KG1 (cell line): ENCODE measurements at regions not wholly inside any gene's neighbourhood (a gene's known extent, or its start where the extent isn't known, plus 50 kb on each side); places are given as distances from the start of the nearest gene placed in this dataset.
"Not testable (repeated sequence)": the region's sequence is repeated elsewhere in the genome, so short reads cannot be mapped to it uniquely, and the experiment has no call there.

Experiments
- DNase-seq: peaks from one replicate; lab custom pipeline; 2025; lab: John Stamatoyannopoulos, UW

- DNase-seq = no peak
Observed at GRCh38 chr3:150357923-150358607, 50.0 kb upstream of the TSC22D2 start.

- DNase-seq = no peak
Observed at GRCh38 chr3:150357140-150357539, 51.0 kb upstream of the TSC22D2 start.

- DNase-seq = no peak
Observed at GRCh38 chr3:150355574-150355973, 52.5 kb upstream of the TSC22D2 start.

DNA sequence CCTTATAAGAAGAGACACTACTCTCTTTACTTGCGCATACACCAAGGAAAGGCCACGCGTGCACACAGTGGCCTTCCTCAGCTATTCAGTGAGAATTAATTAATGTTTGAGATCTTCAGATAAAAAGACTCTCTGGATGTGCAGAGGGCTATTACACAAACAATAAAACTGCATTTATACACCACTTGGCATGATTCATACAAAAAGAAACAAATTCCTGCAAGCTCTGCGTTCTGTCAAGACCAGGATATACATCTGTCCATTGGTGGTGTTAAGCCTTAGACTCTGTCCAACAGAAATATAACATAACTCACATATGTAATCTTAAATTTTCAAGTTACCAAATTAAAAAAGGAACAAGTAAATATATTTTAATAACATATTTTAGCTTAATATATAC is 55.2 kb upstream of the TSC22D2 start:
- no peak for DNase-seq

DNA sequence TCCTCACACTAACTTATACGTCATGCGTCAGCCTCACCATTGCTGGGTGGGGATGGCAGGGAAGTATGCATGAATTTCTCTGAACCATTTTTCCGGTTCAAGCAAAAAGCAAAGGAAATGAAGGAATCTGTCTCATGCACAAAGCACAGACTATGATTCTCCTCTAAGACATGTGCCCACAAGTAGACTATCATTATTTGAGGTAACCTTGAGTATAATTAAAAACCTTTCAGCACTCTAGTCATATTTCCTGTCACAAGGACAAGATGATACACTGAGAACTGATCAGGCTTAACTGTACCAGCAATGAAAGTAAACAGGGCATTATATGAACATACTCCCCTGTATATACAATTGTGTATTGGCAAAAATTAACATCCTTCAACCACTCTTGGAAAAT is 56.7 kb upstream of the TSC22D2 start:
- no peak for DNase-seq

DNA sequence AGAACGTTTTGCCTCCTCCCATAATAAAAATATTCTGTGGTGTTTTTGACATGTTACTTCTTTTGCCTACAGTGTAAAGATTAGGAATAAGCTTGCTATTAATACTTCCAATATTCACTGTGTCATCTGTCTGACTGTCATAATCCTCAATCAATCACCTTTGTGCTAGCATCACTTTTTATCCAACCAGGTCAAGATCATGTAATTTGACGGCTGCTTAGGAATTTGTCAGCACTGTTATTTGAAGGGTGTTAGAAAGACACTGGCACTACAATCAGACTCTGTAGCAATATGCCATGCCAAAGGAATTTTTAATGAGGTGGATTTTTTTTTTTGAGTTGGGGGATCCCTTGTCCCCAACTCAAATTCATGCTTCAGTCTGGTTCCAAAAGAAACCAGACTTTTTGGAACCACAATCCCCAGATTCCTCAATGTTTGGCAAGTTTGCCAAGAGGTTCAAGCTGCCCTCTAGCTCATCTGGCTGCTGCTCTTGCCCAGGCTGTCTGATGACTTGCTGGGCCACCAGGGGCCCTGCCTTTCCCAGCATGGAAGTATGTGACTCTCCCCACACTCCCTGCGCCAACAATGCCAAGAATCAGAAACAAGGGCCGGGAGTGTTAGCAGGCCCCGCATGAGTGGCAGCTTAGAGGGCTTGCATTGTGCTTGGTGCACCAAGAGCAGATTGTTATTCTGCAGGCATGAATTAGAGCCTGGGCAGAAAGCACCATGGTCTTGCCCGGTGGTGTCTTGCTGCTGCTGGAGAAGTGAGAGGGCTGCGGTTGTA is 58.6 kb upstream of the TSC22D2 start:
- no peak for DNase-seq

DNA sequence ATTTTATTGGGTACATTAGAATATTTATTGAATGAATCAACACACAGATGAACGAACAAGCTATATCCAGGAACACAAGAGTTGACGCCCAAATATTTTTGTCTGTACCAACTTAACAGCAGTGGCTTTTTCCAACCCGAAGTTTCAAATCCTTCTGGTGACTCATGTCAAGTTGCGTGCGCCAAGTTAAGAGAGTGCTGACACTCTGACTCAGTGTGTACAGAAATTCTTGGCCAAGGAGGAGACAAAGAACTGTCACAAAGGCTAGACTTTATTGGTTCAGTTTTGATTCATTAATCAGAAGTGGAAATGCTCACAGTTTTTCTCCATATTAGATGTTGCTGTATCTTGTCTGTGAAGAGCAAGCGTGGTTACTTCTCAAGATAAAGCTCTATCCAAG is 59.6 kb upstream of the TSC22D2 start:
- no peak for DNase-seq

DNA sequence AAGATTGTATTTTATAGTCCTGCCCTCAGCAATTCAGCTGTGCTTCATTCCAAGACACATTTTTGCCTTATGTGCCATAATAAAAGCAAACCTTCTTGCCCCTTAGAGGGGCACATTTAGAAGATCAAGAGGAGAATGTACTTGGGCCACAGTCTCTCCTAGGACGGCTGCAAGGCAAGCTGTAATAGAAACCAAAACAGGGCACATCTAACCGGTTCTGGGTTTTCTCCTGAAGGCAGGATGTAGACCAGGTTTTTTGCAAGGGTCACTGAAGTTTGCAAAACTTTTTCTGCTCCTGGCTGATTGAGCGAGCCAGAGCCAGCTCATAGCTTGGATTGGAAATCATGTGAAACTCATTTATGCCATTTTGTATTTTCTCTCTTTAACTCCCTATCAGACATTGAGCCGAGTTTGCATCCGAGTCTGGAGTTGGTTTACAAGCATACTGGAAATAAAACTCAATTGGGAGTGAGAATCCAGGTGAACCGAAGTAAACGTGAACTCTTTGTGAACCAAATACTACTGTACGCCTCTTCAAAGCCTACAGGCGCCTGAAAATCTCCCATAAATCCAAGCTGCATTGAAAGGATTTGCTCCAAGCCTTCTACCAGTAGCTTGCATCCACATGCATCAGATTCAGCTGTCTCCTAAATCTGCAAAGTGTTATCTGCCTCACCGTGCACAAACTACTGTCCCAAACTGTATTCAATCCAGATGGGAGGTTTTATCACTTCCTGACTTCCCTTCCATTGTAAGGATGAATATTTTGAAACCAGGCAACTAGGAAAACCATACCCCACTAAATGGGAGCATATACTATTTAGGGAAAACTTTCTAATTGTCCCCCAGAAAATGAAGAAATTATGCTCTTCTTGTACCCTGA is 60.9 kb upstream of the TSC22D2 start:
- no peak for DNase-seq

- DNase-seq = no peak
Observed at GRCh38 chr3:150346266-150346665, 61.8 kb upstream of the TSC22D2 start.

- no peak for DNase-seq
Observed at GRCh38 chr3:150345021-150345538, 63.0 kb upstream of the TSC22D2 start.

GRCh38 chr3:150344079-150344759 is 63.9 kb upstream of the TSC22D2 start:
- DNase-seq = no peak

DNA sequence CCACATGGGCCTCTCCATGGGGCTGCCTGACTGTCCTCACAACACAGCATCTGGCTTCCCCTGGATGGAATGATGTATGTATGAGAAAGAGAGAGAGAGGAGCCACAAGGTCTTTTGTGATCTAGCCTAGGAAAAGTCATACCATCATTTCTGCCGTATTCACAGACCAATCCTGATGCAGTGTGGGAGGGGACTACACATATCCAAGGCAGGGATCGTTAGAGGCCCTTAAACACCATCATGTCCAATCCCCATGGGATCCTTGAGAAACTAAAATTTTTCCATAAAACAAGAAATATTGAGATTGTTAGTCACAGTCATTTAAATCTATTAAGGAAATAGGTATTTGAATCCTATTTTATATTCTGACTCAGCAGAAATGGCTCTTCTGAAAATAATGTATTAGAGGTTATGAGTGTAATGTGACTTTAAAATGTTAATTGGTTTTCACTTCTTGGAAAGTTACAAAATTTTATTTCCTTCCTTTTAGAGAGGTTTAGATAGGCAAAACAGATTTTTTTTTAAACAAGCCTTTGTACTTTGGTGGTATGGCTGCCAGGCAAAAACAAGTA is 65.1 kb upstream of the TSC22D2 start:
- DNase-seq = no peak

DNA sequence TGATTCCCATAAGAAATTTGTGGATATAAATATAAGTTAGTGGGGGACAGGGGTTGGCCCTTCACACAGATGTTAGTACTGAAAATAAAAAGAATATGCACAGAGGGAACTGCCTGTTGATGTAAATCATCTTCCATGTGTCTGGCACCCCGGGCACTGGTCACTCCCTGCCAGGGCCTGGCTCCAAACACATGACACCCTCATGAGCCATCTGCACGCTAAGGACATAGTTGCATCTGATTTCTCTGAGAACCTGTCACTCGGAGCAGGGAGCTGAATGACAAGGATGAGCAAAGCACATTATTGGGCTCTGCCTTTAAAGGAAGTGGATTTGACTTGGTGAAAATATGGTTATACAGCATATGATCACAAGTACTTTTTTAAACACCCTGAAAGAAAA is 66.2 kb upstream of the TSC22D2 start:
- DNase-seq = no peak

DNA sequence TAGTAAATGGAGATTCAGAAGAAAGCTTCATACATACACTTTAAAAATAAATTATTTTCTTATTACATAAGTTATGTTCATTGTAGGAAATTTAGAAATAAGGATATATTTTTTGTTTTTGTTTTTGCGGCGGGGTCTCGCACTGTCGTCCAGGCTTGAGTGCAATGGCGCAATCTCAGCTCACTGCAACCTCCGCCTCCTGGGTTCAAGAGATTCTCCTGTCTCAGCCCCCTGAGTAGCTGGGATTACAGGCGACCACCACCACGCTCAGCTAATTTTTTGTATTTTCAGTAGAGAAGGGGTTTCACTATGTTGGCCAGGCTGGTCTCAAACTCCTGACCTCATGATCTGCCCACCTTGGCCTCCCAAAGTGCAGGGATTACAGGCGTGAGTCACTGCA is 71.7 kb upstream of the TSC22D2 start:
- not testable (repeated sequence) for DNase-seq

GRCh38 chr3:150335631-150336030 is 72.5 kb upstream of the TSC22D2 start:
- no peak for DNase-seq

- DNase-seq = no peak
Observed at GRCh38 chr3:150334974-150335373, 73.1 kb upstream of the TSC22D2 start.

GRCh38 chr3:150333477-150333876 is 74.6 kb upstream of the TSC22D2 start:
- DNase-seq = no peak

DNA sequence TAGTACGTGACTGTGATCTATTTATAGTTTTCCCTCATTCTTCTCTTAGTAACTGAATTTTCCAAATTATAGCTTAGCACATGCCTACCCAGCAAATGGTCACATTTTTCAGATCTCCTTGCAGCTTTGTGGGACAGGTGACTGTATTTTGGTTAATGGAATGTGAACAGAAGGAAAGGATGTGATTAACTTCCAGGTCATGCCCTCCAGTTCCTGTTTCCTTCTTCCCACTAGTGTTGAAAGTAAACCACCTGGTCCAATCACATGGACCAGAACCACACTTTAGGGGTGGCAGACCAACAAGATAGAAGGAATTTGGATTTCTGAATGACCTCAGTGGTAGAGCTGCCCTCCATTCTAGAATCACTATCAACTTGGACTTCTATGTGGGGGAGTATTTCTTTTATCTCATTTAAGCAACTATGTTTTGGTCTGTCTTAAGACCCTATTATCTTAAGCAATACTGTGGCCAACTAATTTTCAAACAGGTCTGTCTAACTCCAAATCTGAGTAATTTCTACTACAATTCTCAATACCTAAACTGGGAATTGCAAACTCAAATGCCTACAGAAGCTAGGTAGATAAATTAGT is 76.0 kb upstream of the TSC22D2 start:
- DNase-seq = no peak

GRCh38 chr3:150330872-150331271 is 77.2 kb upstream of the TSC22D2 start:
- no peak for DNase-seq

- DNase-seq = no peak
Observed at GRCh38 chr3:150330174-150330573, 77.9 kb upstream of the TSC22D2 start.

GRCh38 chr3:150329408-150329807 is 78.7 kb upstream of the TSC22D2 start:
- DNase-seq = no peak
